HG03196 (cell line): ENCODE measurements at regions not wholly inside any gene's neighbourhood (a gene's known extent, or its start where the extent isn't known, plus 50 kb on each side); places are given as distances from the start of the nearest gene placed in this dataset.
"Not testable (repeated sequence)": the region's sequence is repeated elsewhere in the genome, so short reads cannot be mapped to it uniquely, and the experiment has no call there.

Experiments
- ATAC-seq: cut with Tn5 transposase; IDR thresholded peaks from one replicate; pipeline ENCODE4 v1.9.1; 2021; ENCODE audit not compliant: unreplicated experiment

GRCh38 chr6:81371930-81372329 lies 380.6 kb downstream of the TENT5A start:
- no peak for ATAC-seq

- ATAC-seq: no peak
Measured at GRCh38 chr6:81366972-81367371, 385.5 kb downstream of the TENT5A start.

GRCh38 chr6:81362246-81362645 lies 390.2 kb downstream of the TENT5A start:
- ATAC-seq: no peak

GRCh38 chr6:81353262-81353661 lies 399.2 kb downstream of the TENT5A start:
- no peak for ATAC-seq

- not testable (repeated sequence) for ATAC-seq
Measured at GRCh38 chr6:81344026-81344425, 408.5 kb downstream of the TENT5A start.

GRCh38 chr6:81340946-81341345 lies 411.5 kb downstream of the TENT5A start:
- no peak for ATAC-seq

GRCh38 chr6:81331526-81331925 lies 421.0 kb downstream of the TENT5A start:
- no peak for ATAC-seq

GRCh38 chr6:81328700-81329099 lies 423.8 kb downstream of the TENT5A start:
- ATAC-seq: no peak

- ATAC-seq: no peak
Measured at GRCh38 chr6:81326881-81327561, 425.5 kb downstream of the TENT5A start.

- no peak for ATAC-seq
Measured at GRCh38 chr6:81309811-81310210, 442.7 kb downstream of the TENT5A start.

- ATAC-seq: no peak
Measured at GRCh38 chr6:81308577-81309279, 443.8 kb downstream of the TENT5A start.

- no peak for ATAC-seq
Measured at GRCh38 chr6:81307651-81308214, 444.7 kb downstream of the TENT5A start.

- ATAC-seq: no peak
Measured at GRCh38 chr6:81304466-81304865, 448.0 kb downstream of the TENT5A start.

GRCh38 chr6:81300961-81301360 lies 451.5 kb downstream of the TENT5A start:
- ATAC-seq: no peak

GRCh38 chr6:81298751-81299150 lies 453.7 kb downstream of the TENT5A start:
- no peak for ATAC-seq

- no peak for ATAC-seq
Measured at GRCh38 chr6:81295310-81295709, 457.2 kb downstream of the TENT5A start.

GRCh38 chr6:81293896-81294295 lies 458.6 kb downstream of the TENT5A start:
- no peak for ATAC-seq

GRCh38 chr6:81289229-81289628 lies 463.3 kb downstream of the TENT5A start:
- no peak for ATAC-seq

GRCh38 chr6:81265106-81265505 lies 487.4 kb downstream of the TENT5A start:
- ATAC-seq: no peak

GRCh38 chr6:81263531-81264168 lies 488.8 kb downstream of the TENT5A start:
- ATAC-seq: no peak

- ATAC-seq: no peak
Measured at GRCh38 chr6:81262656-81263055, 489.8 kb downstream of the TENT5A start.

- not testable (repeated sequence) for ATAC-seq
Measured at GRCh38 chr6:81256223-81256622, 496.3 kb downstream of the TENT5A start.
